ENCODE measurements at regions not wholly inside any gene's neighbourhood (a gene's known extent, or its start where the extent isn't known, plus 50 kb on each side); places are given as distances from the start of the nearest gene placed in this dataset.

DNA sequence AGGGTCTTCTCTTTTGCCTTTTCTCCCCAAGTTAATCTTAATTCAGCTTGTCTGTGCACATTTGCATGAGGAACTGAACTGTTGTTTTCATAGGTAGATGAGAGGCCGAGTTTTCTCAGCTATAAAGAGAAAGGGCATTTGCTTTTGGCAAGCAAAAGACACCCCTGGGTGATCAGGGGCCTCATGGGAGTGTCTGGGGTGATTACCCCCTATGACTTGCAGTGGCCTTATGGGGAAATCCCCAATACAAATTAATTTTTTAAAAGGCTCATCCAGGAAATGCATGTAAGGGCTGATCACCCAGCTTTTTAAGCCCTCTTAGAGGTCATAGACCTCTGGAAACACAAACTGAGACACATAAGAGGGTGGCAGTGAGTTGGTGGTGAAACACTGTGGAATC lies 56.4 kb upstream of the HMX1 start:
- DNase-seq (ENCODE audit: low read depth), result no peak
- TF ChIP-seq, protein P1, sequence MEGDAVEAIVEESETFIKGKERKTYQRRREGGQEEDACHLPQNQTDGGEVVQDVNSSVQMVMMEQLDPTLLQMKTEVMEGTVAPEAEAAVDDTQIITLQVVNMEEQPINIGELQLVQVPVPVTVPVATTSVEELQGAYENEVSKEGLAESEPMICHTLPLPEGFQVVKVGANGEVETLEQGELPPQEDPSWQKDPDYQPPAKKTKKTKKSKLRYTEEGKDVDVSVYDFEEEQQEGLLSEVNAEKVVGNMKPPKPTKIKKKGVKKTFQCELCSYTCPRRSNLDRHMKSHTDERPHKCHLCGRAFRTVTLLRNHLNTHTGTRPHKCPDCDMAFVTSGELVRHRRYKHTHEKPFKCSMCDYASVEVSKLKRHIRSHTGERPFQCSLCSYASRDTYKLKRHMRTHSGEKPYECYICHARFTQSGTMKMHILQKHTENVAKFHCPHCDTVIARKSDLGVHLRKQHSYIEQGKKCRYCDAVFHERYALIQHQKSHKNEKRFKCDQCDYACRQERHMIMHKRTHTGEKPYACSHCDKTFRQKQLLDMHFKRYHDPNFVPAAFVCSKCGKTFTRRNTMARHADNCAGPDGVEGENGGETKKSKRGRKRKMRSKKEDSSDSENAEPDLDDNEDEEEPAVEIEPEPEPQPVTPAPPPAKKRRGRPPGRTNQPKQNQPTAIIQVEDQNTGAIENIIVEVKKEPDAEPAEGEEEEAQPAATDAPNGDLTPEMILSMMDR (IDR thresholded peaks at IDR 0.05; ENCODE audit: low read length, missing control alignments), result no peak

DNA sequence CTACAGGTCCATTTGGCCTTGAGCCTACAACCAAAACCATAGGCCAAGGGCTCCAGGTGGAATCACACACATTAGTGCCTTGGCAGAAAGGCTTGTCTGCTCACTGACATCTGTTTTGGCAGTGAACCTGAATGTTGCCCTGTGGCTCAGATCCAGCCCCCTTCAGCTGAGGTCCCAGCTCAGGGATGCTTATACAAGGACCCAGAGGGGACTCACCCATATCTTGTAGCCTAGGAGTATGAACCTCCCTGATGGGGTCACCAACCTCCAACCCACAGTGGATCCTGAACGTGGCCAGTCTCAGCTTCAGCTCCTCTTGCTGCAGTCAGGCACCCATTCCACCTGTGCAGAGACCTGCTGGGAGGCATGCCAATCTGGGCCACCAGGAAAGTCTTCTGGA lies 50.8 kb upstream of the HMX1 start:
- DNase-seq (ENCODE audit: low read depth), result no peak
- no peak overlapping the region for H3K4me3 ChIP-seq (replicated peaks; ENCODE audit: low read depth, low read length)
- TF ChIP-seq, protein P1 (IDR thresholded peaks at IDR 0.05; ENCODE audit: low read length, missing control alignments), result no peak

More for the DNA sequence above, 56.4 kb upstream of the HMX1 start:
- no peak overlapping the region for H3K4me3 ChIP-seq (replicated peaks; ENCODE audit: low read depth, low read length)

DNA sequence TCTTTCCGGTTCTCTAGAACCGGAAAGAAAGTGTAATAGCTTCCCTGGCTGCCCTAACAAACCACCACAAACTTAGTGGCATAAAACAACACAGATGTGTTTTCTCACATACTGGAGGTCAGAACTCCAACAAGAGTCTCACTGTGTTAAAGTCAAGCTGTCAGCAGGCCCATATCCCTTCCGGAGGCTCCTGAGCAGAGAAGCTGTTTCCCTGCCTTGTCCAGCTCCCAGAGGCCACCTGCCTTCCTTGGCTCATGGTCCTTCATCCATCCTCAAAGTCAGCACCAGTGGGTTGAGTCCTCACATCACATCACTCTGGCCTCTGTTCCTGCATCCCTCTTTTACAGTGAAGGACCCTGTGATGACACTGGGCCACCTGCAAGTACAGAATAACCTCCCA lies 49.8 kb upstream of the HMX1 start:
- TF ChIP-seq, protein P1 (IDR thresholded peaks at IDR 0.05; ENCODE audit: low read length, missing control alignments), result no peak
- DNase-seq (ENCODE audit: low read depth), result no peak

More for the DNA sequence above, 49.8 kb upstream of the HMX1 start:
- H3K4me3 ChIP-seq (replicated peaks; ENCODE audit: low read depth, low read length), result no peak overlapping the region
